ENCODE measurements at regions not wholly inside any gene's neighbourhood (a gene's known extent, or its start where the extent isn't known, plus 50 kb on each side); places are given as distances from the start of the nearest gene placed in this dataset.
"Not testable (repeated sequence)": the region's sequence is repeated elsewhere in the genome, so short reads cannot be mapped to it uniquely, and the experiment has no call there.

- no peak overlapping the region for H3K27ac ChIP-seq
- no peak overlapping the region for H3K4me3 ChIP-seq
These were observed 89.7 kb upstream of the ANTXRL start for GRCh38 chr10:46197050-46197449.

GRCh38 chr10:46198516-46198915 is 88.3 kb upstream of the ANTXRL start:
- no peak overlapping the region for H3K27ac ChIP-seq
- no peak overlapping the region for H3K4me3 ChIP-seq

- not testable (repeated sequence) for H3K4me3 ChIP-seq, H3K27ac ChIP-seq
These were observed 84.4 kb upstream of the ANTXRL start for GRCh38 chr10:46202405-46202804.

GRCh38 chr10:46204482-46205102 is 82.2 kb upstream of the ANTXRL start:
- H3K27ac ChIP-seq, H3K4me3 ChIP-seq: not testable (repeated sequence)

GRCh38 chr10:46210427-46210826 is 76.4 kb upstream of the ANTXRL start:
- H3K4me3 ChIP-seq, H3K27ac ChIP-seq: not testable (repeated sequence)

- Histone ChIP-seq H3K4me3 (no peak overlapping the region), H3K27ac (no peak overlapping the region)
These were observed 71.4 kb upstream of the ANTXRL start for GRCh38 chr10:46215426-46215825.

GRCh38 chr10:46216003-46216634 is 70.7 kb upstream of the ANTXRL start:
- Histone ChIP-seq H3K4me3 (no peak overlapping the region), H3K27ac (no peak overlapping the region)

- H3K27ac ChIP-seq = no peak overlapping the region
- no peak overlapping the region for H3K4me3 ChIP-seq
These were observed 69.7 kb upstream of the ANTXRL start for GRCh38 chr10:46216836-46217751.

GRCh38 chr10:46217752-46218453 is 68.9 kb upstream of the ANTXRL start:
- H3K27ac ChIP-seq = no peak overlapping the region
- no peak overlapping the region for H3K4me3 ChIP-seq

GRCh38 chr10:46218921-46219320 is 67.9 kb upstream of the ANTXRL start:
- Histone ChIP-seq H3K4me3 (no peak overlapping the region), H3K27ac (no peak overlapping the region)

- not testable (repeated sequence) for H3K4me3 ChIP-seq, H3K27ac ChIP-seq
These were observed 67.3 kb upstream of the ANTXRL start for GRCh38 chr10:46219431-46219990.

GRCh38 chr10:46220187-46220586 is 66.6 kb upstream of the ANTXRL start:
- Histone ChIP-seq H3K27ac (no peak overlapping the region), H3K4me3 (no peak overlapping the region)

- Histone ChIP-seq H3K4me3 (no peak overlapping the region), H3K27ac (no peak overlapping the region)
These were observed 65.8 kb upstream of the ANTXRL start for GRCh38 chr10:46220872-46221538.

GRCh38 chr10:46222364-46222935 is 64.3 kb upstream of the ANTXRL start:
- Histone ChIP-seq H3K27ac (no peak overlapping the region), H3K4me3 (no peak overlapping the region)

GRCh38 chr10:46223064-46223480 is 63.7 kb upstream of the ANTXRL start:
- H3K4me3 ChIP-seq = no peak overlapping the region
- H3K27ac ChIP-seq = no peak overlapping the region

- Histone ChIP-seq H3K27ac (no peak overlapping the region), H3K4me3 (no peak overlapping the region)
These were observed 63.0 kb upstream of the ANTXRL start for GRCh38 chr10:46223626-46224413.

- Histone ChIP-seq H3K27ac (no peak overlapping the region), H3K4me3 (no peak overlapping the region)
These were observed 62.4 kb upstream of the ANTXRL start for GRCh38 chr10:46224414-46224682.

- no peak overlapping the region for H3K4me3 ChIP-seq
- no peak overlapping the region for H3K27ac ChIP-seq
These were observed 61.2 kb upstream of the ANTXRL start for GRCh38 chr10:46225597-46225996.

- Histone ChIP-seq H3K27ac (no peak overlapping the region), H3K4me3 (no peak overlapping the region)
These were observed 60.6 kb upstream of the ANTXRL start for GRCh38 chr10:46226232-46226631.

Data from skin epidermis (tissue), 12 donors.